ENCODE measurements at regions not wholly inside any gene's neighbourhood (a gene's known extent, or its start where the extent isn't known, plus 50 kb on each side); places are given as distances from the start of the nearest gene placed in this dataset.

DNA sequence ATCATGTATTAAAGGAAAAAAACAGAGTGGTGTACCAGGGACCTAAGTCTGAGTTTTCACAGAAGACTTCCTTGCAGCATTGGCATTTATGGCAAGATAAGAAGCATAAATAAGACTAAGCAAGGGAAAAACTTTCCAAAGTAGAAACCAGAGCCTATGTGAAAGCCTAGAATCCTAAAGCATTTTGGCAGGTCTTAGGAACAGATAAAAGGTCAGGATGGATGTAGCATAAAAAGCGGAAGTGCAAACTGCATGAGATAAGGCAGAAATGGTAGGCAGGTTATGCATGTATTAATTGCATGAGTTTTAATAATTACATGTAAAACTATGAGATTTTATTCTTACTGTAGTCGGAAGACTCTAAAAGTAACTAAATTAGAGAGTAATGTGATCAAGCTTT lies 596.5 kb downstream of the SUCLG1 start:
- DNase-seq (ENCODE audit: low read depth in 2 of 2): no peak
- no peak overlapping the region for H3K4me2 ChIP-seq (ENCODE audit: extremely low read depth, insufficient read depth, low read length)
- H3K36me3 ChIP-seq (ENCODE audit: control insufficient read depth, insufficient read depth, low read length): no peaks in the 10 kb centered on the region
- no peaks in the 10 kb centered on the region for H3K4me1 ChIP-seq (ENCODE audit: control insufficient read depth, extremely low read depth, insufficient read depth, low read length)
- H4K20me1 ChIP-seq (ENCODE audit: control insufficient read depth, extremely low read depth, insufficient read depth, low read length): no peaks in the 10 kb centered on the region
- H3K27ac ChIP-seq (ENCODE audit: insufficient read depth, low read length): no peak overlapping the region
- no peaks in the 10 kb centered on the region for H3K9me3 ChIP-seq (ENCODE audit: control insufficient read depth, insufficient read depth, low read depth, low read length)
- H3K4me3 ChIP-seq (replicated peaks in 1 of 4; ENCODE audit: control extremely low read depth in 1 of 4, insufficient read depth in 1 of 4, low read depth in 3 of 4, low read length in 4 of 4): no peak overlapping the region
- H3K27me3 ChIP-seq (ENCODE audit: control insufficient read depth, insufficient read depth, low read length): no peaks in the 10 kb centered on the region
- H3K79me2 ChIP-seq (ENCODE audit: control insufficient read depth, insufficient read depth, low read length): no peaks in the 10 kb centered on the region
- H2AFZ ChIP-seq (ENCODE audit: low read length): no peak overlapping the region
- TF ChIP-seq EZH2 (IDR thresholded peaks at IDR 0.05; ENCODE audit: low read length, missing control alignments): no peak
- TF ChIP-seq, protein P1, sequence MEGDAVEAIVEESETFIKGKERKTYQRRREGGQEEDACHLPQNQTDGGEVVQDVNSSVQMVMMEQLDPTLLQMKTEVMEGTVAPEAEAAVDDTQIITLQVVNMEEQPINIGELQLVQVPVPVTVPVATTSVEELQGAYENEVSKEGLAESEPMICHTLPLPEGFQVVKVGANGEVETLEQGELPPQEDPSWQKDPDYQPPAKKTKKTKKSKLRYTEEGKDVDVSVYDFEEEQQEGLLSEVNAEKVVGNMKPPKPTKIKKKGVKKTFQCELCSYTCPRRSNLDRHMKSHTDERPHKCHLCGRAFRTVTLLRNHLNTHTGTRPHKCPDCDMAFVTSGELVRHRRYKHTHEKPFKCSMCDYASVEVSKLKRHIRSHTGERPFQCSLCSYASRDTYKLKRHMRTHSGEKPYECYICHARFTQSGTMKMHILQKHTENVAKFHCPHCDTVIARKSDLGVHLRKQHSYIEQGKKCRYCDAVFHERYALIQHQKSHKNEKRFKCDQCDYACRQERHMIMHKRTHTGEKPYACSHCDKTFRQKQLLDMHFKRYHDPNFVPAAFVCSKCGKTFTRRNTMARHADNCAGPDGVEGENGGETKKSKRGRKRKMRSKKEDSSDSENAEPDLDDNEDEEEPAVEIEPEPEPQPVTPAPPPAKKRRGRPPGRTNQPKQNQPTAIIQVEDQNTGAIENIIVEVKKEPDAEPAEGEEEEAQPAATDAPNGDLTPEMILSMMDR (conservative IDR thresholded peaks at IDR 0.05 in 1 of 2, IDR thresholded peaks at IDR 0.05 in 1 of 2; ENCODE audit: low read depth in 1 of 2, low read length in 2 of 2): no peak
- no peak overlapping the region for H3K9ac ChIP-seq (ENCODE audit: insufficient read depth, low read length)

DNA sequence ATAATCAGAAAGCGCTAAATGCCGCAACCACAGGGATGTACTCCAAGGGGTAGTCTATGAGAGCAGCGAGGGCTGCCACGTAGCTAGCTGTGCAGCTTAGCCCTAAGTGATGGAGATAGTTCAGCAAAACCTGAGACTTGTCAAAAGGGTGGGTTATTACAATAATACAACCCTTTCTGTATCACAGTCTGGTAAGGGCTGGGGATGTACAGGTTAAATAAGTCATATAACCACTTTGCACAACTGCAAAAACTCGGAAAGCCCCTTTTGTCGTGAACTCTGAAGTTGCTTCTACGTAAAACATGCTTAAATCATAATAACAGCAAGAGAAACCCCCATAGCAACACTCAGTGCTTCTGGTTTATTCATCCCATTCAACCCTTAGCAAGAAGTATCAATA lies 598.8 kb downstream of the SUCLG1 start:
- H3K9ac ChIP-seq (ENCODE audit: insufficient read depth, low read length): no peak overlapping the region
- H3K79me2 ChIP-seq (ENCODE audit: control insufficient read depth, insufficient read depth, low read length): no peaks in the 10 kb centered on the region
- H3K4me3 ChIP-seq (replicated peaks in 1 of 4; ENCODE audit: control extremely low read depth in 1 of 4, insufficient read depth in 1 of 4, low read depth in 3 of 4, low read length in 4 of 4): no peak overlapping the region
- DNase-seq (ENCODE audit: low read depth in 2 of 2): no peak
- no peak overlapping the region for H3K27ac ChIP-seq (ENCODE audit: insufficient read depth, low read length)
- no peaks in the 10 kb centered on the region for H3K27me3 ChIP-seq (ENCODE audit: control insufficient read depth, insufficient read depth, low read length)
- H4K20me1 ChIP-seq (ENCODE audit: control insufficient read depth, extremely low read depth, insufficient read depth, low read length): no peaks in the 10 kb centered on the region
- H3K36me3 ChIP-seq (ENCODE audit: control insufficient read depth, insufficient read depth, low read length): no peaks in the 10 kb centered on the region
- no peaks in the 10 kb centered on the region for H3K9me3 ChIP-seq (ENCODE audit: control insufficient read depth, insufficient read depth, low read depth, low read length)
- TF ChIP-seq, protein P1 (conservative IDR thresholded peaks at IDR 0.05 in 1 of 2, IDR thresholded peaks at IDR 0.05 in 1 of 2; ENCODE audit: low read depth in 1 of 2, low read length in 2 of 2): no peak
- TF ChIP-seq EZH2 (IDR thresholded peaks at IDR 0.05; ENCODE audit: low read length, missing control alignments): no peak
- H3K4me1 ChIP-seq (ENCODE audit: control insufficient read depth, extremely low read depth, insufficient read depth, low read length): no peaks in the 10 kb centered on the region
- no peak overlapping the region for H3K4me2 ChIP-seq (ENCODE audit: extremely low read depth, insufficient read depth, low read length)
- no peak overlapping the region for H2AFZ ChIP-seq (ENCODE audit: low read length)

DNA sequence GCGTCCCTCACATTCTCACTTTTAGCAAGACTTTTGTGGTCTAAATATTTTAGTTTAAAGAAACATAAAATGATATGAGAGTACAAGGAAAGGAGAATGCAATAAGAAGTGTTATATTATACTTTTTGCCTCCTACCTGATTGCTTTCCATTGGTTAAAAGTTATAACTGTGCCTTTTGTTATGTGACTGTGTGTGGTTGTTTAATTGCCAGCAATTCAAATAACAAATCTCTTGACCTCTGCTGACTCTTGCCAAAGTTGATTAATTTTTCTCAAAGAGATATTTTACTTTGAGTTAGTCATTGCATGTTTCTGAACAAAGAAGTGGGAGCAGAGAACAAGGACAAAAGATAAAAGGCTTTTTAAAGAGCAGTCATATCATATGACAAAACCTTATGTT lies 599.5 kb downstream of the SUCLG1 start:
- no peaks in the 10 kb centered on the region for H4K20me1 ChIP-seq (ENCODE audit: control insufficient read depth, extremely low read depth, insufficient read depth, low read length)
- no peak overlapping the region for H3K9ac ChIP-seq (ENCODE audit: insufficient read depth, low read length)
- H3K4me3 ChIP-seq (replicated peaks in 1 of 4; ENCODE audit: control extremely low read depth in 1 of 4, insufficient read depth in 1 of 4, low read depth in 3 of 4, low read length in 4 of 4): no peak overlapping the region
- H3K27ac ChIP-seq (ENCODE audit: insufficient read depth, low read length): no peak overlapping the region
- DNase-seq (ENCODE audit: low read depth in 2 of 2): no peak
- no peaks in the 10 kb centered on the region for H3K4me1 ChIP-seq (ENCODE audit: control insufficient read depth, extremely low read depth, insufficient read depth, low read length)
- H3K79me2 ChIP-seq (ENCODE audit: control insufficient read depth, insufficient read depth, low read length): no peaks in the 10 kb centered on the region
- no peaks in the 10 kb centered on the region for H3K27me3 ChIP-seq (ENCODE audit: control insufficient read depth, insufficient read depth, low read length)
- no peaks in the 10 kb centered on the region for H3K9me3 ChIP-seq (ENCODE audit: control insufficient read depth, insufficient read depth, low read depth, low read length)
- H3K36me3 ChIP-seq (ENCODE audit: control insufficient read depth, insufficient read depth, low read length): no peaks in the 10 kb centered on the region
- no peak overlapping the region for H2AFZ ChIP-seq (ENCODE audit: low read length)
- H3K4me2 ChIP-seq (ENCODE audit: extremely low read depth, insufficient read depth, low read length): no peak overlapping the region
- TF ChIP-seq, protein P1 (conservative IDR thresholded peaks at IDR 0.05 in 1 of 2, IDR thresholded peaks at IDR 0.05 in 1 of 2; ENCODE audit: low read depth in 1 of 2, low read length in 2 of 2): no peak
- no peak for TF ChIP-seq EZH2 (IDR thresholded peaks at IDR 0.05; ENCODE audit: low read length, missing control alignments)

Data from fibroblast of lung (primary cell).